Trophoblast cell (in vitro differentiated cells and primary cell): ENCODE measurements at regions not wholly inside any gene's neighbourhood (a gene's known extent, or its start where the extent isn't known, plus 50 kb on each side); places are given as distances from the start of the nearest gene placed in this dataset.

Experiments
- DNase-seq, 2 donors: peaks; one replicate each; pipeline ENCODE4 v3.0.0-alpha.2; 2016
- H2AFZ ChIP-seq: 2 replicates; pipeline ENCODE4 v1.6.1; 2013; ENCODE audit warnings: low read length, moderate library complexity, mild to moderate bottlenecking; ENCODE audit not compliant: insufficient read depth, poor library complexity
- H2AK5ac ChIP-seq: 2 replicates; pipeline ENCODE4 v1.6.1; 2013; ENCODE audit warnings: mild to moderate bottlenecking, low read length
- H2BK120ac ChIP-seq: 2 replicates; pipeline ENCODE4 v1.6.1; 2013; ENCODE audit warnings: low read length, mild to moderate bottlenecking, moderate library complexity; ENCODE audit not compliant: insufficient read depth, poor library complexity
- H2BK12ac ChIP-seq: 2 replicates; pipeline ENCODE4 v1.6.1; 2013; ENCODE audit warnings: mild to moderate bottlenecking, low read length, moderate library complexity
- H2BK5ac ChIP-seq: 2 replicates; pipeline ENCODE4 v1.6.1; 2013; ENCODE audit warnings: low read length, low read depth, moderate library complexity, mild to moderate bottlenecking; ENCODE audit not compliant: poor library complexity
- H3K14ac ChIP-seq: 2 replicates; pipeline ENCODE4 v1.6.1; 2013; ENCODE audit warnings: mild to moderate bottlenecking, low read length
- H3K18ac ChIP-seq: 2 replicates; pipeline ENCODE4 v1.6.1; 2013; ENCODE audit warnings: mild to moderate bottlenecking, low read length
- H3K23ac ChIP-seq: 2 replicates; pipeline ENCODE4 v1.6.1; 2013; ENCODE audit warnings: low read length
- H3K27ac ChIP-seq: 2 replicates; pipeline ENCODE4 v1.5.1; 2013; ENCODE audit warnings: low read depth, mild to moderate bottlenecking, inconsistent platforms, low read length, moderate library complexity
- H3K27me3 ChIP-seq: 2 replicates; pipeline ENCODE4 v1.6.1; 2013; ENCODE audit warnings: inconsistent platforms, mild to moderate bottlenecking, low read length, moderate library complexity; ENCODE audit not compliant: insufficient read depth
- H3K36me3 ChIP-seq, 2 experiments: 1 replicate in 1 of 2; 2 replicates in 1 of 2; pipeline ENCODE4 v1.6.1; 2013; ENCODE audit warnings: low read length in 2 of 2, mild to moderate bottlenecking in 2 of 2, moderate library complexity in 1 of 2; ENCODE audit not compliant: insufficient read depth in 2 of 2, control insufficient read depth in 1 of 2
- H3K4ac ChIP-seq: 2 replicates; pipeline ENCODE4 v1.6.1; 2013; ENCODE audit warnings: low read depth, mild to moderate bottlenecking, low read length, moderate library complexity
- H3K4me1 ChIP-seq, 2 experiments: 1 replicate in 1 of 2; 2 replicates in 1 of 2; pipeline ENCODE4 v1.6.1; 2013; ENCODE audit warnings: low read length in 2 of 2, mild to moderate bottlenecking in 2 of 2, moderate library complexity in 1 of 2; ENCODE audit not compliant: insufficient read depth in 2 of 2, control insufficient read depth in 1 of 2
- H3K4me2 ChIP-seq: 2 replicates; pipeline ENCODE4 v1.6.1; 2013; ENCODE audit warnings: inconsistent platforms, mild to moderate bottlenecking, low read length, moderate library complexity
- H3K4me3 ChIP-seq: 2 replicates; pipeline ENCODE4 v1.5.1; 2013; ENCODE audit warnings: mild to moderate bottlenecking, low read depth, low read length, inconsistent platforms
- H3K79me1 ChIP-seq: one replicate; pipeline ENCODE4 v1.6.1; 2013; ENCODE audit warnings: low read length
- H3K79me2 ChIP-seq: 2 replicates; pipeline ENCODE4 v1.6.1; 2013; ENCODE audit warnings: low read length, mild to moderate bottlenecking; ENCODE audit not compliant: control insufficient read depth, insufficient read depth, poor library complexity
- H3K9ac ChIP-seq: 2 replicates; pipeline ENCODE4 v1.6.1; 2013; ENCODE audit warnings: mild to moderate bottlenecking, low read length
- H3K9me3 ChIP-seq: 2 replicates; pipeline ENCODE4 v1.6.1; 2013; ENCODE audit warnings: low read depth, mild to moderate bottlenecking, control low read depth, inconsistent platforms, low read length; ENCODE audit not compliant: insufficient read depth
- H4K12ac ChIP-seq: 2 replicates; pipeline ENCODE4 v1.6.1; 2013; ENCODE audit warnings: low read depth, mild to moderate bottlenecking, low read length, moderate library complexity
- H4K8ac ChIP-seq: 2 replicates; pipeline ENCODE4 v1.6.1; 2013; ENCODE audit warnings: low read depth, mild to moderate bottlenecking, low read length, moderate library complexity
- H4K91ac ChIP-seq: one replicate; pipeline ENCODE4 v1.6.1; 2013; ENCODE audit warnings: low read depth, mild to moderate bottlenecking, low read length, moderate library complexity
- WGBS: extraction: QIAGEN DNeasy Blood & Tissue Kit; methylation state at CpG from one replicate; pipeline ENCODE4 v1.1.7; 2013; ENCODE audit warnings: missing lambda C conversion rate; ENCODE audit not compliant: insufficient read length, insufficient coverage; ENCODE audit errors: extremely low coverage; 5-methylcytosine and 5-hydroxymethylcytosine counted together

- WGBS = no CpG with 5 or more reads among the region's 17 CpGs
- no peak overlapping the region for H3K14ac ChIP-seq
- no peaks in the 10 kb centered on the region for H3K36me3 ChIP-seq
- H4K8ac ChIP-seq = no peak overlapping the region
- H3K4me2 ChIP-seq = no peak overlapping the region
- H3K4me3 ChIP-seq = no peak overlapping the region
- H3K79me1 ChIP-seq = no peaks in the 10 kb centered on the region
- no peak overlapping the region for H3K18ac ChIP-seq
- peak overlapping the region; percentile 27 for H3K23ac ChIP-seq
- H3K79me2 ChIP-seq = no peaks in the 10 kb centered on the region
- no peak for DNase-seq
- no peak overlapping the region for H2BK5ac ChIP-seq
- no peak overlapping the region for H2AFZ ChIP-seq
- no peaks in the 10 kb centered on the region for H3K9me3 ChIP-seq
- H4K91ac ChIP-seq = no peak overlapping the region
- H2BK12ac ChIP-seq = no peak overlapping the region
- H2BK120ac ChIP-seq = no peak overlapping the region
- no peak overlapping the region for H4K12ac ChIP-seq
- H3K27me3 ChIP-seq = peaks cover 18% of the 10 kb centered on the region
- H3K4ac ChIP-seq = no peak overlapping the region
- H2AK5ac ChIP-seq = no peak overlapping the region
- no peak overlapping the region for H3K9ac ChIP-seq
- H3K4me1 ChIP-seq = no peaks in the 10 kb centered on the region
- no peak overlapping the region for H3K27ac ChIP-seq
These were observed 295.9 kb downstream of the MIAT start for GRCh38 chr22:26953012-26953883.

GRCh38 chr22:26956371-26956770, 299.0 kb downstream of the MIAT start:
- H4K8ac ChIP-seq = no peak overlapping the region
- H3K14ac ChIP-seq = no peak overlapping the region
- H3K27ac ChIP-seq = no peak overlapping the region
- no peak overlapping the region for H2BK12ac ChIP-seq
- no peak overlapping the region for H2AK5ac ChIP-seq
- no peak overlapping the region for H4K12ac ChIP-seq
- H4K91ac ChIP-seq = no peak overlapping the region
- no peak overlapping the region for H2AFZ ChIP-seq
- DNase-seq = no peak
- H3K9ac ChIP-seq = no peak overlapping the region
- H3K79me2 ChIP-seq = no peaks in the 10 kb centered on the region
- WGBS = no CpG with 5 or more reads among the region's 4 CpGs
- H3K4me3 ChIP-seq = no peak overlapping the region
- H3K4me1 ChIP-seq = no peaks in the 10 kb centered on the region
- no peak overlapping the region for H2BK5ac ChIP-seq
- no peak overlapping the region for H3K23ac ChIP-seq
- H2BK120ac ChIP-seq = no peak overlapping the region
- peaks cover 18% of the 10 kb centered on the region for H3K27me3 ChIP-seq
- no peaks in the 10 kb centered on the region for H3K36me3 ChIP-seq
- H3K4ac ChIP-seq = no peak overlapping the region
- no peak overlapping the region for H3K4me2 ChIP-seq
- no peaks in the 10 kb centered on the region for H3K79me1 ChIP-seq
- H3K9me3 ChIP-seq = no peaks in the 10 kb centered on the region
- H3K18ac ChIP-seq = no peak overlapping the region

- no peak overlapping the region for H3K4me3 ChIP-seq
- no peak overlapping the region for H2AFZ ChIP-seq
- H2AK5ac ChIP-seq = no peak overlapping the region
These were observed 299.8 kb downstream of the MIAT start for GRCh38 chr22:26957176-26957575.

GRCh38 chr22:26957897-26958296, 300.5 kb downstream of the MIAT start:
- no CpG with 5 or more reads among the region's 6 CpGs for WGBS
- no peak overlapping the region for H3K4ac ChIP-seq
- H3K9ac ChIP-seq = no peak overlapping the region

More at GRCh38 chr22:26957176-26957575, 299.8 kb downstream of the MIAT start:
- Histone ChIP-seq H3K4me2 (no peak overlapping the region), H3K23ac (no peak overlapping the region), H4K12ac (no peak overlapping the region), H3K14ac (no peak overlapping the region), H3K27ac (no peak overlapping the region), H3K36me3 (no peaks in the 10 kb centered on the region), H2BK120ac (no peak overlapping the region), H4K8ac (no peak overlapping the region), H3K9me3 (no peaks in the 10 kb centered on the region), H2BK5ac (no peak overlapping the region), H2BK12ac (no peak overlapping the region), H3K9ac (no peak overlapping the region), H3K18ac (no peak overlapping the region), H4K91ac (no peak overlapping the region), H3K79me1 (no peaks in the 10 kb centered on the region), H3K4me1 (no peaks in the 10 kb centered on the region), H3K4ac (no peak overlapping the region), H3K79me2 (no peaks in the 10 kb centered on the region), H3K27me3 (peaks cover 13% of the 10 kb centered on the region)
- no CpG with 5 or more reads among the region's 3 CpGs for WGBS
- no peak for DNase-seq

More at GRCh38 chr22:26957897-26958296, 300.5 kb downstream of the MIAT start:
- H2AK5ac ChIP-seq = no peak overlapping the region
- no peaks in the 10 kb centered on the region for H3K36me3 ChIP-seq
- no peak overlapping the region for H3K4me3 ChIP-seq
- no peak overlapping the region for H3K14ac ChIP-seq
- H3K79me1 ChIP-seq = no peaks in the 10 kb centered on the region
- no peak overlapping the region for H4K91ac ChIP-seq
- no peak overlapping the region for H4K12ac ChIP-seq
- no peak for DNase-seq
- no peak overlapping the region for H3K18ac ChIP-seq
- peaks cover 6% of the 10 kb centered on the region for H3K27me3 ChIP-seq
- H2BK120ac ChIP-seq = no peak overlapping the region
- no peak overlapping the region for H3K4me2 ChIP-seq
- H2BK5ac ChIP-seq = no peak overlapping the region
- no peak overlapping the region for H3K23ac ChIP-seq
- H2BK12ac ChIP-seq = no peak overlapping the region
- H3K9me3 ChIP-seq = no peaks in the 10 kb centered on the region
- no peaks in the 10 kb centered on the region for H3K4me1 ChIP-seq
- no peak overlapping the region for H3K27ac ChIP-seq
- no peaks in the 10 kb centered on the region for H3K79me2 ChIP-seq
- no peak overlapping the region for H4K8ac ChIP-seq
- no peak overlapping the region for H2AFZ ChIP-seq
